ENCODE measurements at regions not wholly inside any gene's neighbourhood (a gene's known extent, or its start where the extent isn't known, plus 50 kb on each side); places are given as distances from the start of the nearest gene placed in this dataset.

DNA sequence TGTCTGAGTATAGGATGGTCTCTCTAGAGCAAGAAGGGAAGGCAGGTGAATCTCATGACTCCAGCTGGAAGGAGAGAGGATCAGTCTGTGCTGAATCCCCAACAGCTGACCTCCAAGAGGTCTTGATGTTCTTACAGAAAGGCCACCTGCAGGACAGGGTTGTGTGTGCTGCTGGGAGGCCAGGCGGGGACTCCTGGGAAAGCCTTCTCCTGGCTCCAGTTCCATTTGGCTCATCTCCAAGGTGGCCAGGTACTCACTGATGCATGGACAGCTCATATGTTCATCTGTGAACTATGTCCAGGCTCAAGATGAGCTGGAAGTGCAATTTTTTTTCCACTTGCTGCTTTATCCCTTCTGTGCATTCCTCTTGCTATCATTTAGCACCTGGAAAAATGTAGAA lies 730.2 kb upstream of the RBFOX1 start:
- no peak for DNase-seq (ENCODE audit: low read depth in 2 of 2)

DNA sequence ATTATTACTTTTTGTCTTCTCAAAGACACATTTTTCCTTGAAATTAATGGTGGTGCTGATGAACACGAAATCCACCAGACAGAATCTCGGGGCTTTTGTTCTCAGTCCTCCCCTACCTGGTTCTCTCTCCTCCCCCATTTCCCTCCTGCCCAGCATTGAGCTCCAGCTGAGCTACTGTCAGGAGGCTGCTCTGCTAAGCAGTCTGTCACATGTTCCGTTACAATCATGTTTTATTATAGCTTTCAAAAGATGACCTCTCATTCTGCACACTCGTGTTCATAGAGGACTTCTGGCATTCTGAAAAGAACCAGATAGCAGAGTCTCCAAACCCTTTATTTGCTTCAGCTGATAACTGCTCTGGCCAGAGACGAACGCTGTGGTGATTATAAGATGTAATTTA lies 732.5 kb upstream of the RBFOX1 start:
- no peak for DNase-seq (ENCODE audit: low read depth in 2 of 2)

DNA sequence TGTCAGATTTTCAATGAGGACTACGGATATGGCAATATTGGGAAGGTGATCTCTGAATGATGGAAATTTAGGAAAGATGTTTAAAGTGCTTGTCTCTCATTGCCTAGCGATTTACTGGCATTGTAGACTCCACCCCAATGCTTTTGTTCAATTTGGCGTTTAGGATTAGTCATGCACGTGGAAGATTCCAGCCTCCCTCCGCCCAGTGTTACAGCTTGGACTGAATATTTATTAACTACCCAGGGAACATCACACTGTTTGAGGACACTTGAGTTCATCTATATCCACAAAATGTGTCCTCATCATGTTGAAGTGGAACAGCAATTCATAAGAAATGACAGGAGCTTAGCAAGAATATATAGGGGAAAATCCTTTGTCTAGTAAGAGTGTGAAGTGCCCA lies 738.8 kb upstream of the RBFOX1 start:
- no peak for DNase-seq (ENCODE audit: low read depth in 2 of 2)

DNA sequence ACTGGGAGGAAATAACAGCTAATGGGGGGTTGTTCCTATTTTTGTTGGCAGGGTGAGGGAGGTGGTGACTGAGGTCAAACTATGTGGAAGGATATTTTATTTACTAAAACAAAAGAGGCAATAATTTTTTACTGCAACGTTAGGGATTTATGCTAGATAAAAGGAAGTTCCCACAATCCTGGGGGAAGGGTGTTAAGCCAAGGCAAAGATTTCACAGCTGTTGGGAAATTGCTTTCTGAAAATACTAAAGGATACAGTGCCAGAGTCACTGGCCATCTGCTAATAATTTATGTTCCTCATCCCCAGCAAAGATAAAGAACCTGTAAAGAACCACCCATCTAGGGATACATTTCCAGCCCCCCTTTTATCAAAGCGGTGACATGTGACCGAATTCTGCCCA lies 756.0 kb upstream of the RBFOX1 start:
- no peak for DNase-seq (ENCODE audit: low read depth in 2 of 2)

DNA sequence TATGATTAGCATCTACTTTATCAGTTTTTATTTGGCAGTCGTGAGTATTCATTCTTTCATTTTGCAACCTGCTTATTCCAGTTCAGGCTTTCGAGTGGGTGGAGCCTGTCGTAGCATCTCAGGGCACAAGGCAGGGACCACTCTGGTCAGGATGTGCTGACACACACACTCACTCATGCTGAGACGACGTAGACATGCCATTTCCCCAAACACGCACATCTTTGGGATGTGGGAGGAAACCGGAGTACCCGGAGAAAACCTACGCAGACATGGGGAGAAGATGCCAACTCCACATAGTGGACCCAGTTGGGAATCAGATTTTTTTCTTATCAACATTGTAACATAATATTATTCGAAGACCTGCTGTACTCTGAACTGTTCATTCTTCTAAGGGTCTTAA lies 756.5 kb upstream of the RBFOX1 start:
- DNase-seq (ENCODE audit: low read depth in 2 of 2) = no peak

DNA sequence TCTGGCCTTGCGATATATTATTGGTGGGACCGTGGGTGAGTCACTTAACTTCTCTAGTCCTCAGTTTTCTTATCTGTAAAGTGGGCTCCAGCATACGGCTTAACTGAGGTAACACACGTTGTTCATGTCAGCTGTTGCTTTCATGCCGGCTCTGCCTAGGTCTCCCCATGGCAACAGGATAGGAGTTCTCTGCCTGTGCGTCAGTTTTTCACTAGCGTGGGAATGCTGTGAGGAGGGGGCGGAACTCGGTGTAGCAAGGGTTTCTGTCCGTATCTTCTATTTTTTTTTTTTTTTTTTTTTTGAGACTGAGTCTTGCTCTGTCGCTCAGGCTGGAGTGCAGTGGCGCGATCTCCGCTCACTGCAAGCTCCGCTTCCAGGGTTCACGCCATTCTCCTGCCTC lies 758.5 kb upstream of the RBFOX1 start:
- DNase-seq (ENCODE audit: low read depth in 2 of 2) = no peak

DNA sequence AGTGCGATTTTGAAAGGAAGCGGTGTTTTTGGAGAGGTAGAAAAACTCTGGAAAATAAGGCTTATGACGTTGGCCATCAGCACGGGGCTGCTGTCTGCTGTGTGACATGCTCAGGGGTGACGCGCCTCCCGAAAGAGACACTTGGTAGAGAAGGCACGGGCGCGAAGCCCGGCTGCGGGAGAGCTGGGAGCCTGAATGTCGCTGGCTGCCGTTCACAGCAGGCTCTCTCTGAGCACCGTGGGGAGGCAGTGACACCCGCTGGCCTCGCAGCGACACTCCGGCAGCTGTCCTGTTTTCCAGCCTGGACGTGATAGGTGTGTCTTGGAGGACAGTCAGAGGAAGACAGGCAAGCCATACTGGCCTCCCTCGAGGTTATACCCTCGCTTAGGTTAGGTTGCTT lies 759.1 kb upstream of the RBFOX1 start:
- no peak for DNase-seq (ENCODE audit: low read depth in 2 of 2)

DNA sequence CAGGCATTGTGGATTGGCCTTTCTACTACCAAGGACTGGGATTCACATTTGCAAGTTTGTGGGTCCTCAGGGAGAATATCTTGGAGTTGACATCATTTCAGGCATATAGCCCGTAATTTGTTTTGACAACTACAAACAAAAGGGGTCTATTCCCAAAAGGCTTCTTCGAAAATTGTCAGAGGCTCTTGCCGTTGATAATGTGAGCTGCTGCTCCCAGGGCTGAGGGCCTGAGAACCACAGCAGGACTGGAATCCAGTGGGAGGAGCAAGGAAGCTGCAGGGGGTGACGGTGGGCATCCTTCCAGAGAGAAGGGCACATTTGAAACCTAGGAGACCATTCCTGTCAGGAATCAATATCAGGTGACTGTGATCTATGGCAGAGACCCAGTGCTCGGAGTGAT lies 761.6 kb upstream of the RBFOX1 start:
- DNase-seq (ENCODE audit: low read depth in 2 of 2) = no peak

DNA sequence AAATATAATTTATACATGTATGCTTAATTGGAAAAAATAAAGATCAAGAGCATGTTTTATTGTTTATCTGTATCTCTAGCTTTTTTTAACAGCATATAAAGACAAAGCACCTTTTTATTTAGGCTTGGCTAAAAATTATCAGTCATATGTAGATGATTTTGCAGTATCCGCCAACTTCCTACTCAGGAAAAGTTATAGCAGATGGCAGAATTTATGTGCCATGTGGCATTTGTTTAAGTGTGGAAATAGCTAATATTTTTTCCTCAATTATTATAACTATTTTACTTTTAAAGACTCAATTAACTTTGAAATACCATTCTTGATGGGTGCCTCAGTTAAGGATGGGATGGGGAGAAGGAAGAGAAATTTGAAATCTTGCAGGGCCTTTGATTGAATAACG lies 762.1 kb upstream of the RBFOX1 start:
- no peak for DNase-seq (ENCODE audit: low read depth in 2 of 2)

DNA sequence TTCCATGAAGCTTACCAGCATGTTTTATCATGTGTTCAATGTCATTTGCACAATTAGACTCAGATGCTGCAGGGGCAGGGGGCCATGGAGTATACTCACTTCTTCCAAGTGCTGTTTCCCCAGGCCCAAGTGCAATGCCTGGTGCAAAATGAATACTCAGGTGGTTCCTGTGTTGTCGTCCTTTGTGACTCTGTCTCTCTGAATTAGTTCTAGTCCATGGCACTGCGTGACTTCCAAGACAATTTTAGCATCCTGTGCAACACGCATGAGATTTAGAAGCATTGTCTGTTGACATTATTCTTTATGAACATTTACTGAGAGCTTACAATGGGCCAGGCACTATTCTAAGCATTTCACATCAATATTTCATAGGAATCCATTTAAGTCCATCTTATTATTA lies 769.7 kb upstream of the RBFOX1 start:
- DNase-seq (ENCODE audit: low read depth in 2 of 2) = no peak

DNA sequence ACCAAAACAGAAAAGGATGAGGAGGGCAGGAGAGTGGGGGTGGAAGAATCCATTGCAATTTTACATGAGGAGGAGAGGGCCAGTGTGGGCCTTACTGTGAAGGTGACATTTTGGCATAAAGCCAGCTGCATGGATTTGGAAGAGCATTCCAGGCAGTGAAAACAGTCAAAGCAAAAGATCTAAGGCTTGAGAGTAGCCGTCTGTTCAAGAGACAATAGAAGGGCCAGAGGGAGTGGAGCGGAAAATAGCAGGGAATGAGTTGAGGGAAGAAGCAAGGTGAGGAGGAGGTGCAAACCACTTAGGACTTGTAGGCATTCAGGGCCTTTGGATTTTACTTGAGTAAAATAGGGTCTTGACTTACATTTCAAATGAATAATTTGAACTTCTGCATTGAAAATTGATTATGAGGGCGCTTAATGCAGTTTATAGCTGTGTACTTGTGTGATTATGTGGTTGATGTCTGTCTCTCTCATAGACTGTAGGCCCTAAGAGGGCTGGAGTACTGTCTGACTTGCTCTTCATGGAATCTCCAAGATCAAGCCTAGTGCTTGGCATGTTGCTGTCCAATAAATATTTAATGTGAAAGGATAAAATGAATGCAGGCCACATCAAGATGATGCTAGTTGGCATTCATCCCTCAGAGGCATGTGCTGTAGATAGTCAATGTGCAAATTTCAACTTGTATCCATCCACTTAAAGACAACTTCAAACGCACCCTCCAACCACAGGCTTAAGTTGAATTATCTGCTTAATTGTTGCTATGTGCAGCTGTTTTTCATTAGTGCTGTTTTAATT lies 772.1 kb upstream of the RBFOX1 start:
- DNase-seq (ENCODE audit: low read depth in 2 of 2) = no peak

DNA sequence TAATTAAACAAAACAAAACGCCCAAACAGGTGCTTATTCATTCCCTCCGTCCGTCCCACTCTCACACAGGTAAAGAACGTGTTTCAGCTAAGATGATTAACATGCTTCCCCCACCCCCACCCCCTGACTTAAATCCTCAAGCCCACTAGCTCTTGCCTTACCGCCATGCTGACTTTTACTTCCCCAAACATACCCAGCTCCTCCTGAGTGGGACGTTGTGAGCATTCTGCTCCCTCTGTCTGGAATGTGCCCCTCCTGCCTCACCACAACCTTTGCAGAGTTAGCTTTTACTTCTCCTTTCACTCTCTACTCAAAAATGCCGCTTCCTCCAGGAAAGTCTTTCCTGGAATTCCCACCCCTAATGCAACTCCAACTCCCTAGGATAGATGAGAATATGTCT lies 774.0 kb upstream of the RBFOX1 start:
- no peak for DNase-seq (ENCODE audit: low read depth in 2 of 2)

DNA sequence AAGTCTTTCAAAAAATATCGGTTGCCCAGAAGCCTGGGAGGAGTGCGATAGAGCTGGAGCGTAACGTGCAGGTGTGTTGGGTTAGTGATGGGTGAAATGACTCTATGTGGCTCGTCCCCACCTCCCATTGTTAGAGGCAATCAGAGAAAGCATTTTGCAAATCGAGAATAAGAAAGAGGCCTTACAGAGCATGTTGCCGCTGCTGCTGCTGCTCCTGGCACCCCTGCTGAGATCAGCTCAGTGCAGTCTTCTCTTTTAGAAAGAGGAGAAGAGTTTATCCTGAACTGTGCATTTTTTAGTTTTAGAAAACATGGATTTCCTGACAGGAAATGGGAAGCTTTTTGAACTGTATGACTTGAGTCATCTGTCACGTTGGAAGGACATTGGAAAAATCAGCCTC lies 774.5 kb upstream of the RBFOX1 start:
- no peak for DNase-seq (ENCODE audit: low read depth in 2 of 2)

DNA sequence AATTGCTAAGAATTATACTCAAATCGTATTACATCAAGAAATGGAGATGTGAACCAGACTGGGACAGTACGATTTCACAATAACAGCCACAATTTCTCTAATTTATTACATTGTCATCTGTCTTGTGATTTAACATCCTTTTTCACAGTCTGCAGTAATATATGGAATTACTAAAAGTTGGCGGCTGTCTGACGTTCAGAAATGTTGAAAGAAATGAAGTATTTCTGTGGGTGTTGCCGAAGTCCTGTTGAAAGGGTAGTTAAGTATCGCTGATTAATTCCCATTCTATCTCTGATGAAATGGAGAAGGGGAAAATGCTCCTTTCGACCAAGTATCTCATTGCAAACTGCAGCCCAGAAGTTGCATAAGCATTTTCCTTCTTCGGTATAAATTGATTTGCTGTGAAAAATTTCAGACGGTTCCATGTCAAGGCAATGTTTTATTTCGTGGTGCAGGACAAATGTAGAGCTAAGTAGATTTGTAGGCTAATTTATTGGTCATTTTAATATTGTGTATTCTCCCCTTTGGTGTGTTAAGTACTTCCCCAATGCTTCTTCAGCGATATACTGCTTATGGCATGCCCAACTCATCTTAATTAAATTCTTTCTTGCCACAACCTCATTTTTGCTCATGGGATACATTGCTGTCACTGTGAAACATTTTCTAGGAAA lies 775.2 kb upstream of the RBFOX1 start:
- DNase-seq (ENCODE audit: low read depth in 2 of 2) = no peak

DNA sequence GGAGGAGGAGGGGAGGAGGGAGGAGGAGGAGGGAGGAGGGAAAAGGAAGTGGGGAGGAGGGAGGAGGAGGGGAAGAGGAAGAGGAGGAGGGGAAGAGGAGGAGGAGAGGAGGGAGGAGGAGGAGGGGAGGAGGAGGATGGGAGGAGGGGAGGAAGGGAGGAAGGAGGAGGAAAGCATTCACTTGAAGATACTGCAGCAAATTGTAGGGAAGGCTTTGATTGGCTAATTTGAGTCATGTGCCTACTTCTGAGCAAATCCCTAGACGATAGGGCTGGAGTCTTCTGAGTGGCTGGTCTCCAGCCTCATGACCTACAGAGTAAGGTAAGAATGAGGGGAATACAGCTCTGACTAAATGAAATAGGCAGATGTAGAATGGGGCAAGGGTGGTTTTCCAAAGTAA lies 783.2 kb upstream of the RBFOX1 start:
- DNase-seq (ENCODE audit: low read depth in 2 of 2) = no peak

DNA sequence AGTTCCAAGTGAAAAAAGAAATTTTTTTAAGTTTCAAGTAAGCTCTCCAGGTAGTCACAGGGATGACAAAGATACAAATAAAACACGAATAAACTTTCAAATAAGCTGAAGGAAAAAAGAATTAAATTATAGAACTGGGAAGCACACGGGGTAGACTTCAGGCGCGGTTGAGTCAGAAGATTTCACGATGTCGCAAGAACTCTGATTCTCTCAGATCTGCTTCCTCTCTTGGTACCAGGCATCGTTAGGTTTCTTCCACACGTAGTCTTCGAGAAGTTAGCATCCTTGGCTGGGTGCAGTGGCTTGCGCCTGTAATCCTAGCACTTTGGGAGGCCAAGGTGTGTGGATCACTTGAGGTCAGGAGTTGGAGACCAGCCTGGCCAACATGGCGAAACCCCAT lies 784.1 kb upstream of the RBFOX1 start:
- DNase-seq (ENCODE audit: low read depth in 2 of 2) = no peak

DNA sequence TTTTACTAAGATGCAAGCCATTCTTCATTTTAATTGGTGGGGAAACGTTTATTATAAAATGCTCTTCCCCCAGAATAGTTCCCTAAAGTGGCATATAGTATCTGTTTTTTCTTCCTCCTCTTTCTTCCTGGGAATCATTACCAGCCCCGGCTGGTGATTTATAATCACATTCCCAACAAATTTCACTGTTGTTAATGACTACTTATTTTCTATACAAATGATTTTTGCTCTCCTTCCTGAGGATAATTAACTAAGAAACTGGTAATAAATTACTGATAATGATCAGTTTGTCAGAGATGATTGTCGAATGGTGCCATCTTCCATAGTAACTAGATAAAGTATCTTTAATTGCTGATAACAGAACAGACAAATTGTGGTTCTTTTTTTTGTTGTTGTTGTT lies 785.5 kb upstream of the RBFOX1 start:
- no peak for DNase-seq (ENCODE audit: low read depth in 2 of 2)

DNA sequence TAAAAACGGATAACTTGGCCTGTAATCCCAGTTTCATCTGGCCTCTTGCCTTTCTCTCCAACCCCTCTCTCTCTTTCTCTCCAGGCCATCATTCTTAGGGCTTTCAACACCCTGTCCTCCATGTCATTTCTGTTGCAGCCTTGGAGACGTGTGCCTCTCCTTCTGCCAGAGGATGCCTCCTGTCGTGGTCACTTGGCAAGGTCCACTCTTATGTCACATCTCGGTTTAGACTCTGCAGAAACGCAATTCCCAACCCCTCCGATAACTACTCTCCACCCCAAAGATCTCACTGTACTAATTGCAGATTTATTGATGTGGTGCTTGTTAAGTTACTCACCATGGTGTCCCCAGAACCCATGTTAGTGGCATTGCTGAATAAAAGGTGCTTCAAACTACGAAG lies 787.3 kb upstream of the RBFOX1 start:
- no peak for DNase-seq (ENCODE audit: low read depth in 2 of 2)

DNA sequence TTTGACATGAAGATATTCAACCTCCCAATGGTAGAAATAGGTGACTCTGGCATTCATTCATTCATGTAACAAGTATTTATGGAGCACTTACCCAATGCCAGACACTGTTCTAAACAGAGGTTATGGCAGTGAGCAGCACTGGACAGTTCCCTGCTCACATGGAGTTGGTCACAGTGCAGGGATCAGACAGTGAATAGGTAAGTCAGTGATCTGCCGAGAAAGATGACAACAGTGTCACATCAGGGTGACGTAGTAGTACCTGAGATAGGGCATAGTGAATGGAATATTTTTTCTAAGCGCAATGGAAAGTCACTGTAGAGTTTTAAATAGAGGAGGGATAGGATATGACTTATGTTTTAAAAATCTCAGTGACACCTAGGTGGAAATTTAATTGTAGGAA lies 791.4 kb upstream of the RBFOX1 start:
- DNase-seq (ENCODE audit: low read depth in 2 of 2) = no peak

DNA sequence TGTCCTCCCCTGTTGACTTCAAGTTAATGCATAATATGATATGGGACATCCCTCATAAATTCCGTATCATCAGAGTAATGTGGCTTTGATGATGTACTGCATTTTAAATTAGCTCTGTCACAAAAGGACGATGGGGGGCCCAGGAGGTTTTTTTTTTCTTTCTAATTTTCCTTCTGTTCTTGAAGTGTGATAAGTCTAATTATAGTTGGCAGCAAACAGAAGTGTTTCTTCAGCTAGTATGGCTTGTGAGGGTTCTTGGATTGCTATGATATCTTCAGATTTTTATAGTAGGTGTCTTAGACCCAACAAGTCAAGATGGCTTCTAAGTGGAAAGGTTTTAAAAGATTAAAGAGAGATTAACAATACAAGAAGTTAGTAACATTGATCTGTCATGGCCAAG lies 796.2 kb upstream of the RBFOX1 start:
- no peak for DNase-seq (ENCODE audit: low read depth in 2 of 2)

DNA sequence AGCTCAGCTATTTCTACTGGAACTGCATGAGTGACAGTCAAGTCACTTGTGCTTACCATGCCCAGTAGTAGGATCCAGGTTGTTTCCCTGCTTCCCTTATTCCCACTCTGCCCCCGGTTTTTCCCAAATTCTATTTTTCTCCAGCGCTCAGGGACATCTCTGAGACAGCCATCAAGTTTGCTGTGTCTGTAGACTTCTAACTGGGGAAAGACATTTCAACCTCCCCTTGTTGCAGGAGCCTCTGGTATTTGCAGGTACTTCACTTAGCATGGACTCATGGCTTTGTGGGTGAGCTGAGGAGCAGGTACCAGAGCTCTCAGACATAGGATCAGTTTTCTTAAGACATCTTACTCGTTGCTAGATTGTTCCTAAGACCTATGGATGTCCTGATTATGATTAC lies 801.6 kb upstream of the RBFOX1 start:
- DNase-seq (ENCODE audit: low read depth in 2 of 2) = no peak

DNA sequence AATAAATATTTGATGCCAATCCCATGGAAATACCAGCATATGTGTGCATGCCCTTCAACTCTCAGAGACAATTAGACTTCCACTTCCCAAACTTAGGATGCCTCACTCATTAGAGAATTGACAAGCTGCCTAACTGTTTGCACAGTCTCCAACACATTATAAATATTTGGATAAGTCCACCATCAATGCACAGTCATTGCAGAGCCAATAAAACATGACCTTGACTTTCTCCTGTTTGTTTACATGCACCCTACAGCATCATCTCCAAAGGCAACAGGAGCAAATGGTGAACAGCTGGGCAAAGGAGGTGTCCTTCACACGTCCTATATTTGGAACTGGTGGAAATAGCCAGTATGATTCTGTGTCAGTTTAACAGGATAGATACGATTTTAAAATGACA lies 804.4 kb upstream of the RBFOX1 start:
- no peak for DNase-seq (ENCODE audit: low read depth in 2 of 2)

DNA sequence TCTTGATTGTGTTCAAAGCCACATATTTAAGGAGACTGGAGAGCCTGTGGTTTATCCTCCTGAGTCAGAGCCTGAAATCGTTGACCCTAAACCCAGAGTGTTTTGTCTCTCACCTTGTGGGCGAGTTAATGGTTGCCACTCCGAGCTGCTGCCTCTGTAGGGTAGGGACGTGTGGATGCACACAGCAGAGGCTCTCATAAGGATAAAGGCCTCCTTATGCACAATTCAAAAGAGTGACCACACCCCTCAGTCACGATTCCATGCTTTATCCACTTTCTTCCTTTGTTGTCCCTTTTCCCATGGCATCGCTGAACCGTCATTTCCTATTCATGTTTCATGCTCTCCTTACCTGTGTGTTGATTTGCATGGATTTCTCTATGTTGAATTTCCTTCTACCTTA lies 805.0 kb upstream of the RBFOX1 start:
- DNase-seq (ENCODE audit: low read depth in 2 of 2) = no peak

DNA sequence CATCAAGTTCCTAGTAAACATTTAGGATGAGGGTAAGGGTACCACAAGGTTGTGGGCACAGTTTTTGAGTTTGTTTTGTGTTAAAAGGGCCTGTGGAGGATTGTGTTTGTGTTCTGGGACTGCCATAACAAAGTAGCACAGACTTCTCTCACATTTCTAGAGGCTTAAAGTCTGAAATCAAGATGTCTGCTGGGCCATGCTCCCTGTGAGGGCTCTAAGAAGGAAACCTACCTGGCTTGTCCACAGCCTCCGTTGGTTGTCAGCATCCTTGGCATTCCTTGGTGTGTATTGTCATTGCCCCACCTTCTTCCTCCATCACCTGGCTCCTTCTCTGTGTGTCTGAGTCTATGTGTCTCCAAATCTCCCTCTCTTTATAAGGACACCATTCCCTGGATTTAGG lies 808.1 kb upstream of the RBFOX1 start:
- no peak for DNase-seq (ENCODE audit: low read depth in 2 of 2)
